CD4-positive, alpha-beta T cell (primary cell): ENCODE measurements at regions not wholly inside any gene's neighbourhood (a gene's known extent, or its start where the extent isn't known, plus 50 kb on each side); places are given as distances from the start of the nearest gene placed in this dataset.
A peak's percentile ranks its signal among the peaks of the same experiment; 100 is the strongest.

Experiments
- ATAC-seq: fragments of 200-7000 bp; cut with Tn5 transposase; one replicate; pipeline ENCODE4 v1.10.0; 2022; ENCODE audit warnings: mild to moderate bottlenecking; ENCODE audit not compliant: poor library complexity
- CTCF ChIA-PET: fragments of 350-600 bp; sonication (Branson Sonifier 250); formaldehyde crosslinking; loops from one replicate; lab custom pipeline; 2021; ENCODE audit warnings: antibody characterized with exemption, inconsistent platforms; lab: Charles Lee
- POLR2A ChIA-PET: fragments of 350-600 bp; sonication (Branson Sonifier 250); formaldehyde crosslinking; loops from one replicate; lab custom pipeline; 2021; ENCODE audit warnings: antibody characterized with exemption, inconsistent platforms; lab: Charles Lee
- DNase-seq, 14 experiments: peaks; one replicate each; pipeline ENCODE4 v3.0.0-alpha.2; 2013 to 2020; ENCODE audit warnings: mixed read lengths in 2 of 14
- H3K27ac ChIP-seq, 2 donors: one replicate each; pipeline versions ENCODE4 v1.5.1 to v1.7.0; 2013; ENCODE audit warnings: low read length in 2 of 2, low read depth in 1 of 2, mild to moderate bottlenecking in 1 of 2
- H3K27me3 ChIP-seq, 2 experiments: 1 replicate in 1 of 2; 2 replicates in 1 of 2; pipeline versions ENCODE4 v1.6.1 to v1.7.0; 2013; ENCODE audit warnings: low read length in 2 of 2, control low read depth in 1 of 2, mild to moderate bottlenecking in 1 of 2, moderate library complexity in 1 of 2; ENCODE audit not compliant: insufficient read depth in 2 of 2, control insufficient read depth in 1 of 2
- H3K36me3 ChIP-seq: one replicate; pipeline ENCODE4 v1.6.1; 2013; ENCODE audit warnings: low read length, control low read depth; ENCODE audit not compliant: insufficient read depth
- H3K4me1 ChIP-seq: one replicate; pipeline ENCODE4 v1.6.1; 2013; ENCODE audit warnings: low read length, control low read depth; ENCODE audit not compliant: insufficient read depth
- H3K4me3 ChIP-seq: one replicate; pipeline ENCODE4 v1.5.1; 2013; ENCODE audit warnings: mild to moderate bottlenecking, low read length, moderate library complexity
- H3K9me3 ChIP-seq, 2 experiments: 1 replicate in 1 of 2; 2 replicates in 1 of 2; pipeline versions ENCODE4 v1.6.1 to v1.7.0; 2013; ENCODE audit warnings: low read length in 2 of 2, mild to moderate bottlenecking in 2 of 2, control low read depth in 1 of 2, moderate library complexity in 1 of 2; ENCODE audit not compliant: control insufficient read depth in 1 of 2, insufficient read depth in 1 of 2
- H3K27ac Mint-ChIP-seq: one replicate; pipeline ENCODE4 v1.8.0; 2020; ENCODE audit warnings: mixed read lengths
- H3K27me3 Mint-ChIP-seq: one replicate; pipeline ENCODE4 v1.8.0; 2021; ENCODE audit warnings: mixed read lengths
- H3K36me3 Mint-ChIP-seq: one replicate; pipeline ENCODE4 v1.8.0; 2021; ENCODE audit warnings: low read depth, mixed read lengths
- H3K4me1 Mint-ChIP-seq: one replicate; pipeline ENCODE4 v1.8.0; 2021; ENCODE audit warnings: low read depth, mixed read lengths
- H3K4me3 Mint-ChIP-seq: one replicate; pipeline ENCODE4 v1.8.0; 2020; ENCODE audit warnings: mild to moderate bottlenecking, mixed read lengths
- H3K9me3 Mint-ChIP-seq: one replicate; pipeline ENCODE4 v1.8.0; 2020; ENCODE audit warnings: mixed read lengths
- intact Hi-C, 2 experiments: fragments of 100-400 bp; cut with DNase I in 1 of 2; cut with micrococcal nuclease in 1 of 2; formaldehyde crosslinking; loops; one replicate each; pipeline versions ENCODE4 v1.15.1 to v1.9.0; 2023 to 2025; cut with DNase I, micrococcal nuclease
- TF ChIP-seq, protein P1 (sequence below): fragments of 200-600 bp; IDR thresholded peaks from one replicate; pipeline ENCODE4 v1.8.0; 2022; ENCODE audit warnings: antibody characterized with exemption, mild to moderate bottlenecking

DNA sequence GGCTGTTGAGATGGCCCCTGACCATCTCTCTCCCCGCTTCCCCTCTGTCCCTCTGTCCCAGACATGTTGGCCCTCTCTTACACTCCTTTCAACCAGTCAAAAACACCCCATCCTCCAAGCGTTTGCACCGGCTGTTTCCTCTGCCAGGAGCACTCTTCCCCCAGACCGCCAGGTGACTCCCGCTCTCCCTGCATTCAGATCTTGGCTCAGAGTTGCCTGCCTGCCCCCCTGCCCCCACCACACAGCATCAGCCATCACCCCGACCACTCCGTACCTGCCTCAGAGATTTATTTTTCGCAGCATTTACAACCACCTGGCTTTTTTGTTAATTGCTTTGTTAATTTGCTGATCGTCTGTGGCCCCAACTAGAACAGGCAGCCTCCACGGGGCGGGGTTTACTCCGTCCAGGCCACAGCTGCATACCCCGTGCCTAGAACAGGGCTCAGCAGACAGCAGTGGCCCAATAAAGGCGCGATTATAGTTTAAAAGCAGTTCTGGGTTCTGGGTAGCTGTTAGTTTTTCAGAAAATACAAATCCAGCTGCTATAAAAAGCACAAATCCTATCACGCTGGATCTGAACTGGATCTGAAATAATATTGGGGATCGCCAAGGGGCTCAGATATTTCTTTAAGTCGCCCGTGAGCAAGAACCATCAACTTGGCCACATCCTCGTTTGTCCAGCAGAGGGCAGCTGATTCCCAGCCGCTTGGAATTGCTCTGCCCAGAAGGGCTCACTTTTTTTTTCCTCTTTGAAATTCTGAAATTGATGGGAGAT lies 173.6 kb downstream of the IRF8 start:
- TF ChIP-seq, protein P1, sequence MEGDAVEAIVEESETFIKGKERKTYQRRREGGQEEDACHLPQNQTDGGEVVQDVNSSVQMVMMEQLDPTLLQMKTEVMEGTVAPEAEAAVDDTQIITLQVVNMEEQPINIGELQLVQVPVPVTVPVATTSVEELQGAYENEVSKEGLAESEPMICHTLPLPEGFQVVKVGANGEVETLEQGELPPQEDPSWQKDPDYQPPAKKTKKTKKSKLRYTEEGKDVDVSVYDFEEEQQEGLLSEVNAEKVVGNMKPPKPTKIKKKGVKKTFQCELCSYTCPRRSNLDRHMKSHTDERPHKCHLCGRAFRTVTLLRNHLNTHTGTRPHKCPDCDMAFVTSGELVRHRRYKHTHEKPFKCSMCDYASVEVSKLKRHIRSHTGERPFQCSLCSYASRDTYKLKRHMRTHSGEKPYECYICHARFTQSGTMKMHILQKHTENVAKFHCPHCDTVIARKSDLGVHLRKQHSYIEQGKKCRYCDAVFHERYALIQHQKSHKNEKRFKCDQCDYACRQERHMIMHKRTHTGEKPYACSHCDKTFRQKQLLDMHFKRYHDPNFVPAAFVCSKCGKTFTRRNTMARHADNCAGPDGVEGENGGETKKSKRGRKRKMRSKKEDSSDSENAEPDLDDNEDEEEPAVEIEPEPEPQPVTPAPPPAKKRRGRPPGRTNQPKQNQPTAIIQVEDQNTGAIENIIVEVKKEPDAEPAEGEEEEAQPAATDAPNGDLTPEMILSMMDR = peak; percentile 43
- Mint-ChIP-seq H3K27ac (no peak overlapping the region), H3K4me3 (no peak overlapping the region), H3K9me3 (no peaks in the 10 kb centered on the region), H3K27me3 (peaks cover 44% of the 10 kb centered on the region), H3K4me1 (no peaks in the 10 kb centered on the region), H3K36me3 (no peaks in the 10 kb centered on the region)
- H3K4me3 ChIP-seq = no peak overlapping the region
- H3K4me1 ChIP-seq = no peaks in the 10 kb centered on the region
- ATAC-seq = no peak
- ChIA-PET POLR2A (no interaction called here), CTCF (interaction anchor here (0.7 kb wide), 1 partner anchor 226 kb away, joined by 4 read pairs; no protein-coding TSS in a partner anchor)
- H3K27ac ChIP-seq = no peak overlapping the region
- H3K9me3 ChIP-seq = no peaks in the 10 kb centered on the region
- peaks cover 10 to 15% of the 10 kb centered on the region in 2 experiments for H3K27me3 ChIP-seq
- intact Hi-C loops = no loop called here
- no peaks in the 10 kb centered on the region for H3K36me3 ChIP-seq
- DNase-seq = peak in 7 of 14 experiments; percentile 5 to 49 (median 17)

DNA sequence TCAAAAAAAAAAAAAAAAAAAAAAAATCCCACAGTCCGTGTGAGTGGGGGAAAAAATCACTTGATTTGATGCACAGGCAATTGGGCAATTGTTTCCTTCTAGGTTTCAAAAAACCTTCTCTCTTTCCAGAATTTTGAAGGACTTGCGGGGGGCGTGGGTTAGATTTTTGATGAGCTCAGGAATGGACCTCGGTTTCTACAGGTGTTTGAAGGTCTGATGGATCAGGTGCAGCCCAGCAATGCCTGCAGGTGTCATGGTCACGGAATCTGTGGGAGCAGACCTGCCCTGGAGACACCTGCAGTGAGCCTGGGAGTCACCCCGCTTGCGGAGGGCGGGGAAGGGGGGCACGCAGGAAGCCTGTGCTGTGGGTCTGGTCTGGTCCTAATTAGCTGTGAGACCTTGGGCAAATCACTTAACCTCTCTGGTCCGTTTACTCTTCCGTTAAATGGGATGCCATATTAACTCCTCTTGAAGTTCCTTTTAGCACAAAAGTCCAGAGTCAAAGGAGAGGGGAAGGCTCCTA lies 174.2 kb downstream of the IRF8 start:
- H3K36me3 ChIP-seq = no peaks in the 10 kb centered on the region
- TF ChIP-seq, protein P1 = peak; percentile 3
- no peak overlapping the region for H3K27ac Mint-ChIP-seq
- H3K4me3 Mint-ChIP-seq = no peak overlapping the region
- intact Hi-C loops = no loop called here
- H3K9me3 ChIP-seq = no peaks in the 10 kb centered on the region
- no peaks in the 10 kb centered on the region for H3K4me1 Mint-ChIP-seq
- no peaks in the 10 kb centered on the region for H3K36me3 Mint-ChIP-seq
- no peaks in the 10 kb centered on the region for H3K9me3 Mint-ChIP-seq
- POLR2A ChIA-PET = no interaction called here
- ATAC-seq (no peak), DNase-seq (no peak)
- CTCF ChIA-PET = interaction anchor here (0.7 kb wide), 1 partner anchor 227 kb away, joined by 4 read pairs; no protein-coding TSS in a partner anchor
- H3K4me3 ChIP-seq = no peak overlapping the region
- peaks cover 10 to 15% of the 10 kb centered on the region in 2 experiments for H3K27me3 ChIP-seq
- H3K27me3 Mint-ChIP-seq = peaks cover 43% of the 10 kb centered on the region
- H3K4me1 ChIP-seq = no peaks in the 10 kb centered on the region
- no peak overlapping the region for H3K27ac ChIP-seq

GRCh38 chr16:86073763-86074493 lies 175.0 kb downstream of the IRF8 start:
- no peaks in the 10 kb centered on the region for H3K4me1 Mint-ChIP-seq
- Histone ChIP-seq H3K27ac (no peak overlapping the region), H3K36me3 (no peaks in the 10 kb centered on the region), H3K4me3 (no peak overlapping the region), H3K4me1 (no peaks in the 10 kb centered on the region), H3K9me3 (no peaks in the 10 kb centered on the region), H3K27me3 (peaks cover 7 to 9% of the 10 kb centered on the region in 2 experiments)
- POLR2A ChIA-PET = no interaction called here
- H3K4me3 Mint-ChIP-seq = no peak overlapping the region
- no peaks in the 10 kb centered on the region for H3K36me3 Mint-ChIP-seq
- H3K27me3 Mint-ChIP-seq = peaks cover 35% of the 10 kb centered on the region
- H3K27ac Mint-ChIP-seq = no peak overlapping the region
- no peak for DNase-seq
- CTCF ChIA-PET = no interaction called here
- TF ChIP-seq, protein P1 = no peak
- intact Hi-C loops = no loop called here
- no peaks in the 10 kb centered on the region for H3K9me3 Mint-ChIP-seq
- no peak for ATAC-seq
